ENCODE measurements at regions not wholly inside any gene's neighbourhood (a gene's known extent, or its start where the extent isn't known, plus 50 kb on each side); places are given as distances from the start of the nearest gene placed in this dataset.

GRCh38 chr1:4908486-4908885, 254.1 kb downstream of the AJAP1 start:
- no peak for TF ChIP-seq POLR2AphosphoS5 (IDR thresholded peaks at IDR 0.05; ENCODE audit: low read length)
- no peak for TF ChIP-seq ZNF24 (IDR thresholded peaks at IDR 0.05)
- no peak for TF ChIP-seq CTCF (IDR thresholded peaks at IDR 0.05 in 2 of 3, conservative IDR thresholded peaks at IDR 0.05 in 1 of 3; ENCODE audit: control insufficient read depth in 2 of 3, extremely low read depth in 1 of 3, insufficient read depth in 1 of 3, low read depth in 3 of 3, low read length in 3 of 3)
- TF ChIP-seq BHLHE40 (IDR thresholded peaks at IDR 0.05; ENCODE audit: borderline replicate concordance in 1 of 2, low read depth in 2 of 2, low read length in 1 of 2) = no peak
